ENCODE measurements at regions not wholly inside any gene's neighbourhood (a gene's known extent, or its start where the extent isn't known, plus 50 kb on each side); places are given as distances from the start of the nearest gene placed in this dataset.

GRCh38 chr12:13282861-13283260, 86.3 kb downstream of the EMP1 start:
- TF ChIP-seq POLR2A (IDR thresholded peaks at IDR 0.05; ENCODE audit: borderline replicate concordance, extremely low read depth, insufficient read depth, insufficient read length) (no peak), CEBPB (IDR thresholded peaks at IDR 0.05; ENCODE audit: low read depth) (no peak)

All from HCT116 (cell line).